BLaER1 treated with 17β-estradiol and CSF1 and Interleukin-3, amounts not matched to agents 10 nM and 100 nM (cell line): ENCODE measurements at regions not wholly inside any gene's neighbourhood (a gene's known extent, or its start where the extent isn't known, plus 50 kb on each side); places are given as distances from the start of the nearest gene placed in this dataset.
A peak's percentile ranks its signal among the peaks of the same experiment; 100 is the strongest.

Experiments used
- H3K27ac ChIP-seq, 11 experiments: shearing (Covaris generic); formaldehyde crosslinking; 2 replicates each; pipeline ENCODE4 v1.8.1; 2022
- H3K27me3 ChIP-seq, 11 experiments: shearing (Covaris generic); formaldehyde crosslinking; 2 replicates each; pipeline ENCODE4 v1.8.1; 2022
- H3K36me3 ChIP-seq, 11 experiments: shearing (Covaris generic); formaldehyde crosslinking; 2 replicates each; pipeline ENCODE4 v1.8.1; 2022
- H3K4me1 ChIP-seq, 10 experiments: shearing (Covaris generic); formaldehyde crosslinking; 2 replicates each; pipeline ENCODE4 v1.8.1; 2022
- H3K4me2 ChIP-seq, 11 experiments: shearing (Covaris generic); formaldehyde crosslinking; 2 replicates each; pipeline ENCODE4 v1.8.1; 2022
- H3K4me3 ChIP-seq, 10 experiments: shearing (Covaris generic); formaldehyde crosslinking; 2 replicates each; pipeline ENCODE4 v1.8.1; 2022
- H3K9ac ChIP-seq, 11 experiments: shearing (Covaris generic); formaldehyde crosslinking; 2 replicates each; pipeline ENCODE4 v1.8.1; 2022
- H3K9me3 ChIP-seq, 11 experiments: shearing (Covaris generic); formaldehyde crosslinking; replicated peaks in 1 of 11; 2 replicates each; pipeline ENCODE4 v1.8.1; 2022
- H4K20me1 ChIP-seq, 11 experiments: shearing (Covaris generic); formaldehyde crosslinking; 2 replicates each; pipeline ENCODE4 v1.8.1; 2022
- Cebpa-rat ChIP-seq, 11 experiments: shearing (Covaris generic); IDR thresholded peaks; 2 replicates each; pipeline ENCODE4 v1.8.1; 2022

DNA sequence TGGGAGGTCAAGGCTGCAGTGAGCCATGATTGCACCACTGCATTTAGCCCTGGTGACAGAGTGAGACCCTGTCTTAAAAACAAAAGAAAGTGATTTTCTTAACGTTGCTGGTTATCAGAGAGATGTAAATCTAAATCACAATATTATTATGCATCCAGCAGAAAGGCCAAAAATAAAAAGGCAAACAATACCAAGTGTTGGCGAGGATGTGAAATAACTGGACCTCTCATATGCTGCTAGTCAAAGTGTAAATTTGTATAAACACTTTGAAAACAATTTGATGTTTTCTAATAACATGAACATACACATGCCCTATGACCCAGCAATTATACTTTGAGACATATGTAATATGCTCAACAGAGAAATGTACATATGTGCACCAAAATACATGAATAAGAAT, 110.7 kb upstream of the CNTLN start:
- TF ChIP-seq Cebpa-rat (IDR thresholded peaks at IDR 0.05) = no peak
- H3K36me3 ChIP-seq = no peaks in the 10 kb centered on the region
- no peak overlapping the region for H3K4me2 ChIP-seq
- no peaks in the 10 kb centered on the region for H4K20me1 ChIP-seq
- H3K27me3 ChIP-seq = no peaks in the 10 kb centered on the region
- H3K9me3 ChIP-seq = peaks cover 6 to 17% (median 12%) of the 10 kb centered on the region in 11 experiments
- peaks cover 0 to 9% (median 0%) of the 10 kb centered on the region in 10 experiments; a peak in 6 of 20 replicates for H3K4me1 ChIP-seq
- no peak overlapping the region for H3K27ac ChIP-seq
- no peak overlapping the region for H3K9ac ChIP-seq
- no peak overlapping the region for H3K4me3 ChIP-seq

GRCh38 chr9:17021387-17021970, 113.4 kb upstream of the CNTLN start:
- Histone ChIP-seq H3K4me1 (peaks cover 0 to 9% (median 0%) of the 10 kb centered on the region in 10 experiments; a peak in 6 of 20 replicates), H3K9ac (no peak overlapping the region), H4K20me1 (no peaks in the 10 kb centered on the region), H3K36me3 (no peaks in the 10 kb centered on the region), H3K4me3 (no peak overlapping the region), H3K4me2 (peak overlapping the region in 4 of 11 experiments; percentile 28 to 43 (median 36); a peak in 9 of 22 replicates), H3K27ac (peak overlapping the region in 3 of 11 experiments; percentile 12 to 36 (median 18); a peak in 3 of 22 replicates), H3K9me3 (peaks cover 6 to 17% (median 12%) of the 10 kb centered on the region in 11 experiments), H3K27me3 (no peaks in the 10 kb centered on the region)
- TF ChIP-seq Cebpa-rat (IDR thresholded peaks at IDR 0.05) = no peak; a peak in 1 of 22 replicates

DNA sequence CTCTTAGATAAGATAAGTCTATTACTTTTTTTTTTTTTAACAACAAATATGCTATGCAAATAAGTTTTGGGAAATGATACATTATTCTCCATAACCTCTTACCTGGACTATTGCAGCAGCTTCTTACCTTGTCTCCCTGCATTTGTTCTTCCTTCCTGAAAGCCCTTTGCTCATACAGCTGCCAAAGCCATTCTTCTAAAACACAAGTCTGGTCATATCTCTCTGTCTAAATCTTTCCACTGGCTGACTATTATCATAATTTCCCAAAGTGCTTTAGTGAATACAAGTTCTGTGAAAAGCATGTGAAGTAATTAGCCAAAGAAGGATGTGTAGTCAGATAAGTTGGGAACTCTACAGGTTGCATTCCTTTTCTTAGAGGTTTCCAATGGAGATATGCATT, 115.4 kb upstream of the CNTLN start:
- TF ChIP-seq Cebpa-rat (IDR thresholded peaks at IDR 0.05) = no peak
- Histone ChIP-seq H3K36me3 (no peaks in the 10 kb centered on the region), H3K9ac (no peak overlapping the region), H4K20me1 (no peaks in the 10 kb centered on the region), H3K27me3 (no peaks in the 10 kb centered on the region), H3K4me3 (no peak overlapping the region), H3K27ac (no peak overlapping the region), H3K4me2 (no peak overlapping the region), H3K9me3 (peaks cover 6 to 12% (median 10%) of the 10 kb centered on the region in 11 experiments), H3K4me1 (peaks cover 0 to 9% (median 0%) of the 10 kb centered on the region in 10 experiments; a peak in 6 of 20 replicates)

DNA sequence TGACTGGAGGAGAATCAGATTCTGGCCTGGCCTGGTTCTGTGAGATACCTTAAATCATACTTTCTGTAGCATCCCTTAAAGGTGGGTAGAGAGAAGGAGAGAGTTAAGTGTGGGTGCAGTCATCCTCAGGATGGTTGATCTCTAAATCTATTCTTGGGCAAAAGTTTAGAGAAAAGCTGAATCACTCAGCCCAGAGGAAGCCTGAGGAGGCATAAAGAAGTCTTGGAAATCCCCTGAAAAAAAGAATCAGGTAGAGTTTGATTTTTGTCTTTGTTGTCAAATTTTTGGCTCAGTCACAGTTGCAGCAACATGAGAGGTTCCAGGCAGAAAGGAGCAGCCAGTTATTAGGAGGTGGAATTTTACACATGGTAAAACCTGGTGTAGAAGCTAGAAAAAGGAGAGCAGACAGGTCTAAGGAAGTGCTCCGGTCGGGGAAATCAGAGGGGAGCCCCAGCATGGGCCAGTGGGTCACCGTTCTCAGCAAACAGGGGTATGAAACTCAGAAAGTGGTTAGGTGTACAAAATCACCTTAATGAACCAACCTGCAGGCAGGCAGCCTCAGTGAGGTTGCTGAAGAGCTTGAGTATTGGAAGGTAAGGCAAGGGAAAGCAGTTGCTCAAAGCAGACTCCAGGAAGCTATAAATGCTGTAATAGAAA, 116.2 kb upstream of the CNTLN start:
- Histone ChIP-seq H3K27ac (no peak overlapping the region), H3K4me1 (peaks cover 0 to 9% (median 0%) of the 10 kb centered on the region in 10 experiments; a peak in 6 of 20 replicates), H3K27me3 (no peaks in the 10 kb centered on the region), H3K9ac (no peak overlapping the region), H3K9me3 (peaks cover under 1 to 5% (median 3%) of the 10 kb centered on the region in 11 experiments; a peak in 21 of 22 replicates), H3K36me3 (no peaks in the 10 kb centered on the region), H3K4me3 (no peak overlapping the region), H3K4me2 (no peak overlapping the region), H4K20me1 (no peaks in the 10 kb centered on the region)
- TF ChIP-seq Cebpa-rat (IDR thresholded peaks at IDR 0.05) = no peak

GRCh38 chr9:17017931-17018491, 116.8 kb upstream of the CNTLN start:
- Histone ChIP-seq H3K9me3 (no peaks in the 10 kb centered on the region), H3K4me2 (no peak overlapping the region), H3K4me3 (no peak overlapping the region), H3K9ac (no peak overlapping the region), H3K4me1 (peaks cover 0 to 9% (median 0%) of the 10 kb centered on the region in 10 experiments; a peak in 6 of 20 replicates), H3K36me3 (no peaks in the 10 kb centered on the region), H3K27ac (no peak overlapping the region), H4K20me1 (no peaks in the 10 kb centered on the region), H3K27me3 (no peaks in the 10 kb centered on the region)
- TF ChIP-seq Cebpa-rat (IDR thresholded peaks at IDR 0.05) = no peak

GRCh38 chr9:17013891-17014290, 120.9 kb upstream of the CNTLN start:
- Histone ChIP-seq H3K36me3 (no peaks in the 10 kb centered on the region), H3K27ac (no peak overlapping the region), H4K20me1 (no peaks in the 10 kb centered on the region), H3K27me3 (no peaks in the 10 kb centered on the region), H3K4me2 (no peak overlapping the region), H3K9ac (no peak overlapping the region), H3K4me3 (no peak overlapping the region), H3K4me1 (no peaks in the 10 kb centered on the region), H3K9me3 (no peaks in the 10 kb centered on the region)
- TF ChIP-seq Cebpa-rat (IDR thresholded peaks at IDR 0.05) = no peak

GRCh38 chr9:17013010-17013409, 121.8 kb upstream of the CNTLN start:
- H4K20me1 ChIP-seq = no peaks in the 10 kb centered on the region
- H3K27ac ChIP-seq = no peak overlapping the region
- no peaks in the 10 kb centered on the region for H3K9me3 ChIP-seq
- no peak overlapping the region for H3K4me2 ChIP-seq
- no peaks in the 10 kb centered on the region for H3K27me3 ChIP-seq
- no peaks in the 10 kb centered on the region for H3K4me1 ChIP-seq
- no peak overlapping the region for H3K4me3 ChIP-seq
- no peak overlapping the region for H3K9ac ChIP-seq
- H3K36me3 ChIP-seq = no peaks in the 10 kb centered on the region
- no peak for TF ChIP-seq Cebpa-rat (IDR thresholded peaks at IDR 0.05)

DNA sequence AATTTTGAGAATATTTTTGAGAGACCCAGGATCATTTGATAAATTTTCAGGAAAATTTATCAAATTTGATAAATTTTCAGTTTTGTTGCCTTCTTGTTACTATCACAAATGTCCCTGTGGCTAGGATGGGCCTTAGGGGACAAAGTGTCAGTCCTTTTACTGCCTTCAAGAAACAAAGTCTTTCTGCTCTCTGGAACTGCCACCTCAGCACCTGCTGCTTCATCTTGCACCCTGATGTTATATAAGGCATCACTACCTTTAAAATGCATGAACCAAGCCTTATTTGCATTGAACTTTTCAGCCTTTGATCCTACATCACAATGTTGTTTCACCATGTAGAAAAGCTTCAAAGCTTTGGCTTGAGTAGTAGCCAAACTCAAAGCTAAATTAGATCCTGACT, 123.0 kb upstream of the CNTLN start:
- Histone ChIP-seq H3K27me3 (no peaks in the 10 kb centered on the region), H3K4me2 (no peak overlapping the region), H3K9ac (no peak overlapping the region), H3K36me3 (no peaks in the 10 kb centered on the region), H3K4me3 (no peak overlapping the region), H3K27ac (no peak overlapping the region), H3K4me1 (no peaks in the 10 kb centered on the region), H4K20me1 (no peaks in the 10 kb centered on the region), H3K9me3 (no peaks in the 10 kb centered on the region)
- no peak for TF ChIP-seq Cebpa-rat (IDR thresholded peaks at IDR 0.05)

DNA sequence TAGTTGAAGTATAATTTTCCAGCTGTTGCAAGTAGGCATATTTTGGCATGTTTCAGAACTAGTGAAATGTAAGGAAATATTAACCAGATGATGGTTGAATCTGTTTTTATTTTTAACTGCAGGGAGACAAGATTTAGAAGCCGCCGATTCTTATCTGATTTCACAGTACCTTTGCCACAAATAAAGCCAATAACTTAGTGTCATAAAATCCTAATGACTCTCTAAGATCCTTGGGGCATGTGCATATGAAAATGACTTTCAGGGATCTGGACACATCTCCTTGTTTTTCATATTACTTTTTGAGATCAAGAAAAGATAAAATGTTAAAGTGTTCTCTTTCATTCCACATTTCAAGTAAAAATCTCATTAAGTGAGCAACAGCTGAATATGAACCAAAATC, 125.8 kb upstream of the CNTLN start:
- H3K36me3 ChIP-seq = no peaks in the 10 kb centered on the region
- no peaks in the 10 kb centered on the region for H3K9me3 ChIP-seq
- no peak overlapping the region for H3K27ac ChIP-seq
- H3K9ac ChIP-seq = no peak overlapping the region
- H3K4me3 ChIP-seq = no peak overlapping the region
- H4K20me1 ChIP-seq = no peaks in the 10 kb centered on the region
- no peaks in the 10 kb centered on the region for H3K27me3 ChIP-seq
- no peak overlapping the region for H3K4me2 ChIP-seq
- TF ChIP-seq Cebpa-rat (IDR thresholded peaks at IDR 0.05) = no peak
- no peaks in the 10 kb centered on the region for H3K4me1 ChIP-seq
